ENCODE measurements at regions not wholly inside any gene's neighbourhood (a gene's known extent, or its start where the extent isn't known, plus 50 kb on each side); places are given as distances from the start of the nearest gene placed in this dataset.

GRCh38 chr2:64303250-64303649 is 150.7 kb upstream of the LGALSL start:
- TF ChIP-seq EZH2 (IDR thresholded peaks at IDR 0.05), result no peak
- no peak for TF ChIP-seq POLR2AphosphoS5 (IDR thresholded peaks at IDR 0.05; ENCODE audit: borderline replicate concordance, low read depth, low read length)
- no peak for TF ChIP-seq FOXP2 (optimal IDR thresholded peaks at IDR 0.05; ENCODE audit: control extremely low read depth, extremely low read length, insufficient read depth)
